ENCODE measurements at regions not wholly inside any gene's neighbourhood (a gene's known extent, or its start where the extent isn't known, plus 50 kb on each side); places are given as distances from the start of the nearest gene placed in this dataset.

- no peaks in the 10 kb centered on the region for H3K27me3 ChIP-seq
- 73 to 80% methylated on average over 3 of the region's 3 CpGs for WGBS, 2 donors (ENCODE audit: low coverage in 1 of 2)
- TF ChIP-seq EP300 (IDR thresholded peaks at IDR 0.05) (no peak), POLR2A (IDR thresholded peaks at IDR 0.05) (no peak), POLR2AphosphoS5 (IDR thresholded peaks at IDR 0.05) (no peak), CTCF (IDR thresholded peaks at IDR 0.05) (no peak)
- H3K36me3 ChIP-seq = no peaks in the 10 kb centered on the region
- no peak for ATAC-seq
- H3K4me1 ChIP-seq = no peaks in the 10 kb centered on the region
- peaks cover 0 to 18% (median 0%) of the 10 kb centered on the region in 3 donors for H3K9me3 ChIP-seq
- no peak overlapping the region for H3K27ac ChIP-seq
- H3K4me3 ChIP-seq = no peak overlapping the region
These were observed 850.5 kb upstream of the SEMA6A start for GRCh38 chr5:117425163-117425562.

- Histone ChIP-seq H3K4me1 (no peaks in the 10 kb centered on the region), H3K36me3 (no peaks in the 10 kb centered on the region), H3K9me3 (peaks cover 0 to 18% (median 0%) of the 10 kb centered on the region in 3 donors), H3K27me3 (no peaks in the 10 kb centered on the region), H3K27ac (no peak overlapping the region), H3K4me3 (no peak overlapping the region)
- no peak for ATAC-seq
- TF ChIP-seq POLR2A (IDR thresholded peaks at IDR 0.05) (no peak), EP300 (IDR thresholded peaks at IDR 0.05) (no peak), CTCF (IDR thresholded peaks at IDR 0.05) (no peak), POLR2AphosphoS5 (IDR thresholded peaks at IDR 0.05) (no peak)
- WGBS, 2 donors (ENCODE audit: low coverage in 1 of 2) = 87 to 100% methylated on average over 2 of the region's 2 CpGs
These were observed 849.9 kb upstream of the SEMA6A start for GRCh38 chr5:117424559-117424958.

GRCh38 chr5:117417501-117417900, 842.9 kb upstream of the SEMA6A start:
- Histone ChIP-seq H3K9me3 (peaks cover 0 to 17% (median 0%) of the 10 kb centered on the region in 3 donors), H3K27me3 (no peaks in the 10 kb centered on the region), H3K4me3 (no peak overlapping the region), H3K4me1 (no peaks in the 10 kb centered on the region), H3K27ac (no peak overlapping the region), H3K36me3 (no peaks in the 10 kb centered on the region)
- TF ChIP-seq EP300 (IDR thresholded peaks at IDR 0.05) (no peak), POLR2AphosphoS5 (IDR thresholded peaks at IDR 0.05) (no peak), CTCF (IDR thresholded peaks at IDR 0.05) (no peak), POLR2A (IDR thresholded peaks at IDR 0.05) (no peak)
- 47 to 60% methylated on average over 1 of the region's 1 CpG for WGBS, 2 donors (ENCODE audit: low coverage in 1 of 2)
- no peak for ATAC-seq

- no peaks in the 10 kb centered on the region for H3K9me3 ChIP-seq
- no peaks in the 10 kb centered on the region for H3K27me3 ChIP-seq
- H3K4me1 ChIP-seq = no peaks in the 10 kb centered on the region
- H3K27ac ChIP-seq = no peak overlapping the region
- 33 to 38% methylated on average over 1 of the region's 1 CpG for WGBS, 2 donors (ENCODE audit: low coverage in 1 of 2)
- no peaks in the 10 kb centered on the region for H3K36me3 ChIP-seq
- TF ChIP-seq EP300 (IDR thresholded peaks at IDR 0.05) (no peak), CTCF (IDR thresholded peaks at IDR 0.05) (no peak), POLR2AphosphoS5 (IDR thresholded peaks at IDR 0.05) (no peak), POLR2A (IDR thresholded peaks at IDR 0.05) (no peak)
- H3K4me3 ChIP-seq = no peak overlapping the region
- ATAC-seq = no peak
These were observed 840.3 kb upstream of the SEMA6A start for GRCh38 chr5:117414926-117415325.

- H3K4me1 ChIP-seq = no peaks in the 10 kb centered on the region
- ATAC-seq = no peak
- H3K27ac ChIP-seq = no peak overlapping the region
- no peak overlapping the region for H3K4me3 ChIP-seq
- TF ChIP-seq POLR2A (IDR thresholded peaks at IDR 0.05) = no peak
- TF ChIP-seq POLR2AphosphoS5 (IDR thresholded peaks at IDR 0.05) = no peak
- no peak for TF ChIP-seq CTCF (IDR thresholded peaks at IDR 0.05)
- TF ChIP-seq EP300 (IDR thresholded peaks at IDR 0.05) = no peak
- no peaks in the 10 kb centered on the region for H3K27me3 ChIP-seq
- H3K9me3 ChIP-seq = no peaks in the 10 kb centered on the region
- no peaks in the 10 kb centered on the region for H3K36me3 ChIP-seq
These were observed 837.1 kb upstream of the SEMA6A start for GRCh38 chr5:117411701-117412100.
